Liver (tissue), 8 donors: ENCODE measurements at regions not wholly inside any gene's neighbourhood (a gene's known extent, or its start where the extent isn't known, plus 50 kb on each side); places are given as distances from the start of the nearest gene placed in this dataset.

ENCODE experiments used
- DNase-seq: peaks from one replicate; pipeline ENCODE4 v3.0.0-alpha.2; 2017; ENCODE audit warnings: low spot score
- H3K27ac ChIP-seq, 2 donors: one replicate each; pipeline ENCODE4 v1.7.0; 2013; ENCODE audit warnings: inconsistent platforms in 2 of 2, low read length in 2 of 2, control low read depth in 1 of 2, low read depth in 1 of 2, mild to moderate bottlenecking in 1 of 2
- H3K27me3 ChIP-seq, 4 donors: one replicate each; pipeline versions ENCODE4 v1.6.1 to v1.7.0; 2013; ENCODE audit warnings: low read length in 3 of 4, inconsistent platforms in 1 of 4, mild to moderate bottlenecking in 1 of 4, moderate library complexity in 1 of 4; ENCODE audit not compliant: control insufficient read depth in 4 of 4, insufficient read depth in 4 of 4
- H3K36me3 ChIP-seq, 4 donors: one replicate each; pipeline versions ENCODE4 v1.6.1 to v1.7.0; 2013; ENCODE audit warnings: low read length in 3 of 4, mild to moderate bottlenecking in 3 of 4, low read depth in 1 of 4, moderate library complexity in 1 of 4; ENCODE audit not compliant: control insufficient read depth in 4 of 4, insufficient read depth in 3 of 4
- H3K4me1 ChIP-seq, 4 donors: one replicate each; pipeline versions ENCODE4 v1.6.1 to v1.7.0; 2013; ENCODE audit warnings: low read length in 3 of 4, mild to moderate bottlenecking in 3 of 4, moderate library complexity in 1 of 4; ENCODE audit not compliant: control insufficient read depth in 4 of 4, insufficient read depth in 4 of 4
- H3K4me3 ChIP-seq, 3 donors: one replicate each; pipeline versions ENCODE4 v1.6.1 to v1.7.0; 2013; ENCODE audit warnings: low read length in 3 of 3, control low read depth in 1 of 3, low read depth in 1 of 3, mild to moderate bottlenecking in 1 of 3
- H3K9ac ChIP-seq, 2 donors: one replicate each; pipeline ENCODE4 v1.7.0; 2013; ENCODE audit warnings: low read length in 2 of 2, mild to moderate bottlenecking in 2 of 2, moderate library complexity in 2 of 2, control low read depth in 1 of 2, low read depth in 1 of 2
- H3K9me3 ChIP-seq, 4 donors: one replicate each; pipeline versions ENCODE4 v1.6.1 to v1.7.0; 2013; ENCODE audit warnings: low read length in 3 of 4; ENCODE audit not compliant: control insufficient read depth in 4 of 4
- CTCF ChIP-seq: fragments of 150-350 bp; IDR thresholded peaks from 2 replicates; pipeline ENCODE4 v1.5.1; 2017; ENCODE audit warnings: improper control_type of control experiment, low read depth, low read length; ENCODE audit not compliant: missing input control
- FOXA2 ChIP-seq: IDR thresholded peaks from 2 replicates; pipeline ENCODE4 v1.6.1; 2016; ENCODE audit warnings: antibody characterized with exemption
- GABPA ChIP-seq, 2 donors: IDR thresholded peaks in 1 of 2; conservative IDR thresholded peaks in 1 of 2; 2 replicates each; pipeline ENCODE4 v1.6.1; 2016; ENCODE audit warnings: antibody characterized with exemption in 2 of 2, mild to moderate bottlenecking in 1 of 2, moderate library complexity in 1 of 2
- HNF4A ChIP-seq, 2 donors: conservative IDR thresholded peaks; 2 replicates each; pipeline ENCODE4 v1.6.1; 2016; ENCODE audit warnings: antibody characterized with exemption in 2 of 2, mild to moderate bottlenecking in 2 of 2
- JUND ChIP-seq, 2 donors: IDR thresholded peaks; 2 replicates each; pipeline ENCODE4 v1.6.1; 2016; ENCODE audit warnings: antibody characterized with exemption in 2 of 2
- RAD21 ChIP-seq, 2 donors: IDR thresholded peaks; 2 replicates each; pipeline ENCODE4 v1.6.1; 2016; ENCODE audit warnings: antibody characterized with exemption in 2 of 2, mild to moderate bottlenecking in 2 of 2
- REST ChIP-seq: IDR thresholded peaks from 2 replicates; pipeline ENCODE4 v1.6.1; 2016; ENCODE audit warnings: antibody characterized with exemption, mild to moderate bottlenecking
- RXRA ChIP-seq, 2 donors: IDR thresholded peaks; 2 replicates each; pipeline ENCODE4 v1.6.1; 2017 to 2018; ENCODE audit warnings: antibody characterized with exemption in 2 of 2, mild to moderate bottlenecking in 1 of 2
- TAF1 ChIP-seq: conservative IDR thresholded peaks from 2 replicates; pipeline ENCODE4 v1.6.1; 2016; ENCODE audit warnings: antibody characterized with exemption, mild to moderate bottlenecking
- YY1 ChIP-seq: IDR thresholded peaks from 2 replicates; pipeline ENCODE4 v1.6.1; 2016; ENCODE audit warnings: antibody characterized with exemption, mild to moderate bottlenecking
- ZBTB33 ChIP-seq: IDR thresholded peaks from 2 replicates; pipeline ENCODE4 v1.6.1; 2016; ENCODE audit warnings: antibody characterized with exemption
- WGBS: extraction: QIAGEN DNeasy Blood & Tissue Kit; methylation state at CpG from one replicate; pipeline ENCODE4 v1.1.7; 2013; 5-methylcytosine and 5-hydroxymethylcytosine counted together
- donor health status: healthy.
- donor health status: healthy.
- donor health status: healthy.
- donor health status: healthy.
- donor health status: healthy.

- no peak overlapping the region for H3K9ac ChIP-seq
- H3K27me3 ChIP-seq: peaks cover 0 to 2% (median 0%) of the 10 kb centered on the region in 4 donors
- H3K9me3 ChIP-seq: no peaks in the 10 kb centered on the region
- H3K36me3 ChIP-seq: no peaks in the 10 kb centered on the region
- TF ChIP-seq YY1 (no peak), JUND (IDR thresholded peaks at IDR 0.05) (no peak), HNF4A (conservative IDR thresholded peaks at IDR 0.05) (no peak), CTCF (no peak), ZBTB33 (no peak)
- H3K4me1 ChIP-seq: no peaks in the 10 kb centered on the region
- WGBS: 65% methylated on average over 6 of the region's 6 CpGs
- H3K27ac ChIP-seq: no peak overlapping the region
- no peak for DNase-seq
- no peak overlapping the region for H3K4me3 ChIP-seq
Observed at GRCh38 chr13:107765724-107766401, 449.5 kb downstream of the LIG4 start.

GRCh38 chr13:107764046-107764445 lies 451.3 kb downstream of the LIG4 start:
- 48% methylated on average over 1 of the region's 1 CpG for WGBS
- Histone ChIP-seq H3K9ac (no peak overlapping the region), H3K9me3 (no peaks in the 10 kb centered on the region), H3K36me3 (no peaks in the 10 kb centered on the region), H3K4me3 (no peak overlapping the region), H3K4me1 (no peaks in the 10 kb centered on the region), H3K27ac (no peak overlapping the region), H3K27me3 (peaks cover 0 to 2% (median 0%) of the 10 kb centered on the region in 4 donors)
- TF ChIP-seq HNF4A (conservative IDR thresholded peaks at IDR 0.05): no peak
- TF ChIP-seq YY1: no peak
- no peak for TF ChIP-seq RAD21 (IDR thresholded peaks at IDR 0.05)
- TF ChIP-seq RXRA (IDR thresholded peaks at IDR 0.05): no peak
- TF ChIP-seq GABPA (IDR thresholded peaks at IDR 0.05 in 1 of 2, conservative IDR thresholded peaks at IDR 0.05 in 1 of 2): no peak
- no peak for TF ChIP-seq REST
- no peak for TF ChIP-seq FOXA2
- no peak for TF ChIP-seq TAF1
- TF ChIP-seq ZBTB33: no peak
- no peak for DNase-seq
